ENCODE measurements at regions not wholly inside any gene's neighbourhood (a gene's known extent, or its start where the extent isn't known, plus 50 kb on each side); places are given as distances from the start of the nearest gene placed in this dataset.

DNA sequence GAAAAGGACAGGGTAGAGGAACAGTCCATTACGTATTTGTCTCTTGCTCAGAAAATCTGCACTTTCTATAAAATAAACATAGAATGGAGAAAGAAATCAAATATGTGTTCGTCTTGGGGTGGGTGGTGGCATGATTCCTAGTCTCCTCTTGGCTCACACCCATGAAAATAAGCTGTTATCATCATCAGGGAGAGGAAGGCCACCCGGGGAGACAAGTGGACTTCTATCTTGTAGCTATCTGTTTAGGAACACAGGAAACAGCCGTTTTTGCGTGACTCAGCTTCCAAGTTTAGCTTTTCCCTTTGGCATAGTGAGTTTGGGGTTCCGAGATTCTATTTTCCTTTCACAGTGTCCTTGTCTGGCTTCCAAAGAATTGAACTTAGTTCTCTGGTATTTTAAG lies 622.3 kb downstream of the PTPRU start:
- TF ChIP-seq, protein P1, sequence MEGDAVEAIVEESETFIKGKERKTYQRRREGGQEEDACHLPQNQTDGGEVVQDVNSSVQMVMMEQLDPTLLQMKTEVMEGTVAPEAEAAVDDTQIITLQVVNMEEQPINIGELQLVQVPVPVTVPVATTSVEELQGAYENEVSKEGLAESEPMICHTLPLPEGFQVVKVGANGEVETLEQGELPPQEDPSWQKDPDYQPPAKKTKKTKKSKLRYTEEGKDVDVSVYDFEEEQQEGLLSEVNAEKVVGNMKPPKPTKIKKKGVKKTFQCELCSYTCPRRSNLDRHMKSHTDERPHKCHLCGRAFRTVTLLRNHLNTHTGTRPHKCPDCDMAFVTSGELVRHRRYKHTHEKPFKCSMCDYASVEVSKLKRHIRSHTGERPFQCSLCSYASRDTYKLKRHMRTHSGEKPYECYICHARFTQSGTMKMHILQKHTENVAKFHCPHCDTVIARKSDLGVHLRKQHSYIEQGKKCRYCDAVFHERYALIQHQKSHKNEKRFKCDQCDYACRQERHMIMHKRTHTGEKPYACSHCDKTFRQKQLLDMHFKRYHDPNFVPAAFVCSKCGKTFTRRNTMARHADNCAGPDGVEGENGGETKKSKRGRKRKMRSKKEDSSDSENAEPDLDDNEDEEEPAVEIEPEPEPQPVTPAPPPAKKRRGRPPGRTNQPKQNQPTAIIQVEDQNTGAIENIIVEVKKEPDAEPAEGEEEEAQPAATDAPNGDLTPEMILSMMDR (IDR thresholded peaks at IDR 0.05 in 2 of 3, conservative IDR thresholded peaks at IDR 0.05 in 1 of 3; ENCODE audit: control insufficient read depth in 2 of 3, extremely low read depth in 1 of 3, insufficient read depth in 1 of 3, low read depth in 3 of 3, low read length in 3 of 3), result no peak
- no peak for TF ChIP-seq POLR2A (IDR thresholded peaks at IDR 0.05; ENCODE audit: low read depth, low read length)
- TF ChIP-seq ZNF274 (IDR thresholded peaks at IDR 0.05; ENCODE audit: insufficient read depth, insufficient read length), result no peak
- TF ChIP-seq, protein P2, sequence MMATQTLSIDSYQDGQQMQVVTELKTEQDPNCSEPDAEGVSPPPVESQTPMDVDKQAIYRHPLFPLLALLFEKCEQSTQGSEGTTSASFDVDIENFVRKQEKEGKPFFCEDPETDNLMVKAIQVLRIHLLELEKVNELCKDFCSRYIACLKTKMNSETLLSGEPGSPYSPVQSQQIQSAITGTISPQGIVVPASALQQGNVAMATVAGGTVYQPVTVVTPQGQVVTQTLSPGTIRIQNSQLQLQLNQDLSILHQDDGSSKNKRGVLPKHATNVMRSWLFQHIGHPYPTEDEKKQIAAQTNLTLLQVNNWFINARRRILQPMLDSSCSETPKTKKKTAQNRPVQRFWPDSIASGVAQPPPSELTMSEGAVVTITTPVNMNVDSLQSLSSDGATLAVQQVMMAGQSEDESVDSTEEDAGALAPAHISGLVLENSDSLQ (IDR thresholded peaks at IDR 0.05), result no peak
- TF ChIP-seq, protein P3, sequence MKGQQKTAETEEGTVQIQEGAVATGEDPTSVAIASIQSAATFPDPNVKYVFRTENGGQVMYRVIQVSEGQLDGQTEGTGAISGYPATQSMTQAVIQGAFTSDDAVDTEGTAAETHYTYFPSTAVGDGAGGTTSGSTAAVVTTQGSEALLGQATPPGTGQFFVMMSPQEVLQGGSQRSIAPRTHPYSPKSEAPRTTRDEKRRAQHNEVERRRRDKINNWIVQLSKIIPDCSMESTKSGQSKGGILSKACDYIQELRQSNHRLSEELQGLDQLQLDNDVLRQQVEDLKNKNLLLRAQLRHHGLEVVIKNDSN (IDR thresholded peaks at IDR 0.05; ENCODE audit: borderline replicate concordance, extremely low read length, insufficient read depth, low read depth, low read length), result no peak
- no peak for TF ChIP-seq NFYA (IDR thresholded peaks at IDR 0.05; ENCODE audit: borderline replicate concordance, low read depth, low read length)
- TF ChIP-seq LARP7 (IDR thresholded peaks at IDR 0.05), result no peak
- TF ChIP-seq TCF12 (IDR thresholded peaks at IDR 0.05; ENCODE audit: low read depth, low read length), result no peak
- TF ChIP-seq, protein P4, sequence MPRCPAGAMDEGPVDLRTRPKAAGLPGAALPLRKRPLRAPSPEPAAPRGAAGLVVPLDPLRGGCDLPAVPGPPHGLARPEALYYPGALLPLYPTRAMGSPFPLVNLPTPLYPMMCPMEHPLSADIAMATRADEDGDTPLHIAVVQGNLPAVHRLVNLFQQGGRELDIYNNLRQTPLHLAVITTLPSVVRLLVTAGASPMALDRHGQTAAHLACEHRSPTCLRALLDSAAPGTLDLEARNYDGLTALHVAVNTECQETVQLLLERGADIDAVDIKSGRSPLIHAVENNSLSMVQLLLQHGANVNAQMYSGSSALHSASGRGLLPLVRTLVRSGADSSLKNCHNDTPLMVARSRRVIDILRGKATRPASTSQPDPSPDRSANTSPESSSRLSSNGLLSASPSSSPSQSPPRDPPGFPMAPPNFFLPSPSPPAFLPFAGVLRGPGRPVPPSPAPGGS (IDR thresholded peaks at IDR 0.05; ENCODE audit: borderline replicate concordance, insufficient read depth, low read depth, low read length, poor library complexity, severe bottlenecking), result no peak
- TF ChIP-seq SP1 (IDR thresholded peaks at IDR 0.05; ENCODE audit: low read depth, low read length), result no peak
- TF ChIP-seq POLR2AphosphoS5 (IDR thresholded peaks at IDR 0.05; ENCODE audit: low read length), result no peak
- no peak for TF ChIP-seq NFIC (IDR thresholded peaks at IDR 0.05; ENCODE audit: low read depth, low read length)
- no peak for TF ChIP-seq RAD21 (IDR thresholded peaks at IDR 0.05; ENCODE audit: insufficient read depth, low read depth, low read length)
